GM21360 (cell line): ENCODE measurements at regions not wholly inside any gene's neighbourhood (a gene's known extent, or its start where the extent isn't known, plus 50 kb on each side); places are given as distances from the start of the nearest gene placed in this dataset.
"Not testable (repeated sequence)": the region's sequence is repeated elsewhere in the genome, so short reads cannot be mapped to it uniquely, and the experiment has no call there.

ENCODE experiments used
- ATAC-seq: cut with Tn5 transposase; IDR thresholded peaks from one replicate; pipeline ENCODE4 v1.9.1; 2021; ENCODE audit warnings: mild to moderate bottlenecking, moderate library complexity; ENCODE audit not compliant: unreplicated experiment

DNA sequence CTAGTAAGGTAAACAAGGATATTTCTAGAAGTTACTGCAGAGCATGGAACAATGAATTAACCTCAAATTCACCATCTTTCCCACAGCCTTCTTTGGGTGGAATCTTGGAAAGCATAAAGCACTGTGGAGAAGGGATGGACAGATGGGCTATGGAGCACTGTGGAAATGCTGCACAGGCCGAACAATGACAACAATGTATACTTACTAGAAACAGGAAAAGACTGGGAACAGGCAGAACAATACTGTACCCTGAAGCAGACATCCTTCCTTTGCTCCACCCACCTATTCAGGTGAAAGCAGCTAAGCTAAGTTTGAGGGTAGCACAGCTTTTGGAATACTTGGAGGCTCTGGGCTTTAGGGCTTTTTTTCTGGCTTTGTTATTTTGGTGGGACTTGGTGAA lies 250.6 kb upstream of the KLF8 start:
- ATAC-seq: no peak

DNA sequence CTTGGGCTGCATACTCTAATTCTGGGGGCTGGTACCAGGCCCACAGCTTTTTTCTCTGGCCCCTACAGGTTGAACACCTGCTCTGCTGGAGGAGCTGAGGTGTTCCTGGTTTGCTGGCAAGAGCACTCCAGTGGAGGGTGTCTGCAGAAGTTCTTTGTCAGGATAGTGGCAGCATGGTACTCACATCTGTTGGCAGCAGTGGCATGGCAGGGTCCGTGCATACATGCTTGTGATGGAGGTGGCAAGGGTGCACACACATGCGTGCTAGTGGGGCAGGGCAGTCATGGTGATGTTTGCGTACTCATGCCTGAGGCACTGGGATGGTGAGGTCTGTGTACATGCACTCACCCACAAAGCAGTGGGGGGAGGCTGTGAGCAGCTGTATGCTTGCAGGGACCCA lies 235.5 kb upstream of the KLF8 start:
- ATAC-seq: no peak

DNA sequence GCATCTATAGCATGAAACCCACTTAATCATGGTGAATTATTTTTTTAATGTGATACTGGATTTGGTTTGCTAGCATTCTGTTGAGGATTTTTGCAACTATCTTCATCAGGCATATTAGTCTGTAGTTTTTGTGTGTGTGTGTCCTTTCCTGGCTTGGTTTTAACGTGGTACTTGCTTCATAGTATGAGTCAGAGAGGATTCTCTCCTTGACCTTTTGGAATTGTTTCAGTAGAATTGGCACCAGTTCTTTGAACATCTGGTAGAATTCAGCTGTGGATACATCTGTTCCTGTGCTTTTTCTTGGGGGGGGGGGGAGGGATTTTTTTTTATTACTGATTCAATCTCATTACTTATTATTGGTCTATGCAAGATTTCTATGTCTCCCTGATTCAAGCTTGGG lies 232.0 kb upstream of the KLF8 start:
- ATAC-seq: no peak

DNA sequence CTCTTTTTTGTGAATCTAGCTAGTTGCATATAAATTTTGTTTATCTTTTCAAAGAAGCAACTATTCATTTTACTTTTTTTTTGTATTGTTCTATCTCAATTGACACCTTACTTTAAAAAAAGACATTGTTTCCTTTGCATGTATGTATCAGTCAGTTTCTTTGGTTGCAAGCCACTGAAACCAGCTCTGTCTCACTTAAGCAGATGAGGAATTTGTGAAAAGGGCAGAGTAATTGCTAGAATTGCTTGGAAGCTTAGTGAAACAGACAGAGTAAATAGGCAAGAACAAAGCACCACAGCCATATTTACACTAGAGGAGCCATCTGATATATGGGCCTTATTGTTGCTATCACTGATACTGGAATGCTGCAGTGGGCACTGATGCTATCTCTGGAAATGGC lies 231.4 kb upstream of the KLF8 start:
- ATAC-seq: no peak

DNA sequence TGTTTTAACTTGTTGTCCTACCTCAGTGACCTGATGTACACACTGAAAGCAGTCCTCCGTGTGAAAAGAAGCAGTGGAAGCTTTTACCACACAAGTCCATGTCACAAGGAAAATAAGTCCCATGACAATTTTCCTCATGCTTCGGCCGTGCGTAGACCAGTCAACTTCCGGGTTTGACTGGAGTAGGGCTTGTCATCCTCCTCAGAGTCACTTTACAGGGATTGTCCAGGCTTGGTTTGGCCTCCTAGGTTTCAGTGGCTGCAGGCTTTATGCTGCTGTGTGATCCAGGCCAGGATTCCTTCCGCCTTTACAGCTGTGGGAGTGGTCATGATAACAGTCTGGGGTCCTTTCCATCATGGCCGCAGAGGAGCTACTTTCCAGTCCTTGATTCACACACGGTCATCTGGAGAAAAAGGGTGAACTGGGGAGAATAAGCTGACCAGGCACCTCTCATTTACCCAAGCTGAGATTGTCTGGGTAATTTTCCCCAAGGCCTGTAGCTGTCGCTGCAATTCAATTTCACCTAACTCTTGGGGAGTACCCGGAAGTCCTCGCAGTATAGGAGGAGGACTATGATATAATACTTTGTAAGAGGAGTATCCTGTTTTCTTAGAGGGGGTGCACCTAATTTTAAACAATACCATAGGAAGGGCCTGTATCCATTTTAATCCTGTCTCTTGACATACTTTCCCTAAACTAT lies 206.1 kb upstream of the KLF8 start:
- no peak for ATAC-seq

DNA sequence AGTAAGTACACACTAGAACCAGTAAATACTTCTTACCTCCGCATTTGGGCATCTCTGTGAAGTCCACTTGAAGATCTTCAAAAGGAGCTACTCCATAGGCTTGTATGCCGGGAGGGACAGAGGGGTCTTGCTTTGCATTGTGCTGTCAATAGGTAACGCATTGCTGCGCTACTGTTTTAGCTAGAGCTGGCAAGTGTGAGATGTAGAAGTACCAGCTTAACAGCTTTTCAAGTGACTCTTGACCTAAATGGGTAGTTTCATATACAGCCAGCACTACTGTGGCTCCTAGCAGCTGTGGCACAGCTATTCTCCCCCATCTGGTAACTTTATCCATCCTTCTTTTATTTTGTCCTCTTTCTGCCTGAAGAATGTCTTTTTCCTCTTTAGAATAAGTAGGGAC lies 205.3 kb upstream of the KLF8 start:
- ATAC-seq: no peak

DNA sequence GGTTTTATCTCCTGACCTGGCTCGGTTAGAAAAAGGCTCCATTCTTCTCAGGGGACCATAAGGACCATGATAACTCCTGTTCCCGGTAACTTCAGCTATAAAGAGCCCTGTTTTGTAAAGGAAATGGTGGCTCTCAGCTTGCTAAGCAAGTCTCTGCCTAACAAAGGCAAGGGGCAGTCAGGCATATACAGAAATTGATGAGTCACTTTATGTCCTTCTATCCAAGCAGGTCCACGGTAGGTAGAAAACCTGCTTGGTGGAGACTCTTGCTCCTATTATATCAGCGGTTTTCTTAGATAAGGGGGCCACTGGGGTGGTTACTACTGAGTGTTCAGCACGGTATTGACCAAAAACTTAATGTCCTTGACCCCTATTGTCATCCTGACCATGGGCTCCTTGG lies 203.0 kb upstream of the KLF8 start:
- ATAC-seq: no peak

DNA sequence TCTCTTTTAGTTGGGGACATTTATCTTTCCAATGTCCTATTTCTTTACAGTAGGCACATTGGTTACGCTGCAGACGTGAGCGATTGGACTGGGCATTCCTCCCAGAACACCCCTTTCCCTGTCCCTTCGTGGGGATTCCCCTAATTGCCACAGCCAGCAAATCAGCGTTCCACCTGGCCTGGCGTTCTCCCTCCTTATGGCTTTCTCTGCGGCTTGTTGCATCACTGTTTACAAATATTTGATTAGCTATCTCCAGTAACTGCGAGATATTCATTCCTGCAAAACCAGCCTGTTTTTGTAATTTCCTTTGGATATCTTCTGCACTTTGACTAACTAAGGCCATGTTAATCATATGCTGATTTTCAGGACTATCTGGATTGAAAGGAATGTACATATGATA lies 202.5 kb upstream of the KLF8 start:
- ATAC-seq: no peak

DNA sequence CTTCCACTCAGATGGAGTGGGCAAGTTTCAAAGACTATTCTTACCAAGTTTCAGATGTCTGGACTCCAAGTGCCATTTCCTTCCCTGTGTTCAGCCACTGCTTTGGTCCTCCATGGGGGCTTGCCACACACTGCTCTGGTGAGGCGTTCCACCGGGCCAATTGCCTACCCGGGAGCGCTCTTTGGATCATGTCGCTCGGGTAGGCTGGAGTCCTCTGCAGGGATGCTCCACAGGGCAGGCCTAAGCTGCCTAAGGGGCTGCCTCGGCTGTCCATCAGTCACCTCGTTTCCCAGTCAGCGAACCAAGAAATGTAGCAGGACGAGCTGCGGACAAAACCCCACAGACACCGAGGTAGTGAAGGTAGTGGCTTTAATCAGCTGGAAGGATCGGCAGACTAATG lies 200.7 kb upstream of the KLF8 start:
- ATAC-seq: no peak

DNA sequence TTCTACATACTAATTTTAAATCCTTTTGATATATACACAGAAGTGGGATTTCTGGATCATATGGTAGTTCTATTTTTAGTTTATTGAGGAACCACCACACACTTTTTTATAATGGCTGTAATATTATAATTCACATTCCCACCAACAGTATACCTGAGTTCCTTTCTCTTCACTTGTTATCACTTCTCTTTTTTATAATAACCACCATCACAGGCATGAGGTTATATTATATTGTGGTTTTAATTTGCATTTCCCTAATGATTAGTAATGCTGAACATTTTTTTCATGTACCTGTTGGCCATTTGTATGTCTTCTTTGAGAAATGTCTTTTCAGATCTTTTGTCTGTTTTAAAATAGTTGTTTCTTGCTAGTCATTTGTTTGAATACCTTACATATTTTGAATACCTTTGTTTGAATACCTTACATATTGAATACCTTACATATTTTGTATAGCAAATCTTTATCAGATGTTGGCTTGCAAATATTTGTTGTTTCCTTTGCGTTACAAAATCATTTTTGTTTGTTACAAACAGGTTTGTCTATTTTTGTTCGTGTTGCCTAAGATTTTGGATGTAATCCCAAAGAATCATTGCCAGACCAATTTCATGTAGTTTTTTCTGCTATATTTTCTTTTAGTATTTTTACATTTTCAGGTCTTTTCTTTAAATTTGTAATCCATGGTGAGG lies 198.5 kb upstream of the KLF8 start:
- no peak for ATAC-seq

DNA sequence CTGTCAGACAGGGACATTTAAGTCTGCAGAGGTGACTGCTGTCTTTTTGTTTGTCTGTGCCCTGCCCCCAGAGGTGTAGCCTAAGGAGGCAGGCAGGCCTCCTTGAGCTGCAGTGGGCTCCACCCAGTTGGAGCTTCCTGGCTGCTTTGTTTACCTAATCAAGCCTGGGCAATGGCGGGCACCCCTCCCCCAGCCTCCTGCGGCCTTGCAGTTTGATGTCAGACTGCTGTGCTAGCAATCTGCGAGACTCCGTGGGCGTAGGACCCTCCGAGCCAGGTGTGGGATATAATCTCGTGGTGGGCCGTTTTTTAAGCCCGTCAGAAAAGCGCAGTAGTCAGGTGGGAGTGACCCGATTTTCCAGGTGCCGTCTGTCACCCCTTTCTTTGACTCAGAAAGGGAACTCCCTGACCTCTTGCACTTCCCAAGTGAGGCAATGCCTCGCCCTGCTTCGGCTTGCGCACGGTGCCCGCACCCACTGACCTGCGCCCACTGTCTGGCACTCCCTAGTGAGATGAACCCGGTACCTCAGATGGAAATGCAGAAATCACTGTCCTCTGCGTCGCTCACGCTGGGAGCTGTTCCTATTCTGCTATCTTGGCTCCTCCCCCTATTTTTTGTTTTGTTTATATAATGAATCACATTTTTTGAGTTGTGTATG lies 179.4 kb upstream of the KLF8 start:
- ATAC-seq: not testable (repeated sequence)

DNA sequence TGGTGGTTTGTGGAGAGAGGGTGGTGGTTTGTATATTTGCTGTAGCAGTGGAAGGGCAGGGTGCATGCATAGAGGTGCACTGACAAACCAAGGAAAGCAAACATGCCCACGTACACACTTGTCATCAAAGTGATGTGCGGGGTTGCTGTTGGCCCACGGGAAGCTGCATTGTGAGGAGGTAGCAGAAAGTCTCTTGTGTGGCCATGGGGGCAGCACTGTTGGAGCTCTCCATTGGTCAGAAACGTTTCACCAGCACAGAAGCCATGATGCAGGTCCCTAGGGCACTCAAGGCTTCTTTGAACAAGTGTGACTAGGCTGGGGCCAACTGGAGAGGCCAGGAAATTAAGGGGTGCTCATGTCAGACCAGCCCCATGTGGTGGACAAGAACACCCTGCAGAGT lies 174.8 kb upstream of the KLF8 start:
- ATAC-seq: no peak

DNA sequence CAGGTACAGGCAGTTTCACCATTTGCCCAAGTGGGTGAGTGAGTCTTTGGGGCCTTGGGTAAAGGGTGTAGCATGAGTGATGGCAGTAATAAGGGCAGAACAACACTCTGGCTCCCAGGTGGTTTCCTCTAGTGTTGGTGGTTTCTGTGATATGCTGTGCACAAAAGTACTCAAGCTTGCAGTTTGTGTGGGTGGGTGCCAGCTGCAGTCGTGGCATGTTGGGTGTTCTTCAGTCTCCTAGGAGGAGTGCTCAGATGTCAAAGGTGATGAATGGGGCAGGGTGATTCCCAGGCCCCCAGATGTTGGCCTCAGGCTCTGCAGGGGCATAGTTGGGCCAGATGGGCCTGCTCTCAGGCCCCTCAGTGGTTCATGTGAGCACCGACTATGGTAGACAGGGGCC lies 166.1 kb upstream of the KLF8 start:
- peak; percentile 48 for ATAC-seq

DNA sequence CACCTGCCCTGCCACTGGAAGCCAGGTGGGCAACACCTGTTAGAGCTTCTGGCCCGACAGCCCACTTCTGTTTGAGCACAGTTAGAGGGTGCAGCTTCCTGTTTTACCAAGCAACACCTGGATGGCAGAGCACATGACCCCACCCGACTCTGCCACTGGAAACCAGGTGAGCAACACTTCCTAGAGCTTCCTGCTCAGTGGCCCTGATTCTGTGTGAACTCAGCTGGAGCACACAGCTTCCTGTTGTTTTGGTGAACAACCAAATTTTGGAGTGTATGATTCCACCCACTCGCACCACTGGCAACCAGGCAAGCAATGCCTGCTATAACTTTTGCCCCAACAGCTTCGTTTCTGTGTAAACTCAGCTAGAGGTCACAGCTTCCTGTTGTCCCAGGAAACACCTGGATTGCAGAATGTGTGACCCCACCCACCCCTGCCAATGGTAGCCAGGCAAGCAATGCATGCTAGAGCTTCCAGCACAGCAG lies 163.8 kb upstream of the KLF8 start:
- no peak for ATAC-seq

DNA sequence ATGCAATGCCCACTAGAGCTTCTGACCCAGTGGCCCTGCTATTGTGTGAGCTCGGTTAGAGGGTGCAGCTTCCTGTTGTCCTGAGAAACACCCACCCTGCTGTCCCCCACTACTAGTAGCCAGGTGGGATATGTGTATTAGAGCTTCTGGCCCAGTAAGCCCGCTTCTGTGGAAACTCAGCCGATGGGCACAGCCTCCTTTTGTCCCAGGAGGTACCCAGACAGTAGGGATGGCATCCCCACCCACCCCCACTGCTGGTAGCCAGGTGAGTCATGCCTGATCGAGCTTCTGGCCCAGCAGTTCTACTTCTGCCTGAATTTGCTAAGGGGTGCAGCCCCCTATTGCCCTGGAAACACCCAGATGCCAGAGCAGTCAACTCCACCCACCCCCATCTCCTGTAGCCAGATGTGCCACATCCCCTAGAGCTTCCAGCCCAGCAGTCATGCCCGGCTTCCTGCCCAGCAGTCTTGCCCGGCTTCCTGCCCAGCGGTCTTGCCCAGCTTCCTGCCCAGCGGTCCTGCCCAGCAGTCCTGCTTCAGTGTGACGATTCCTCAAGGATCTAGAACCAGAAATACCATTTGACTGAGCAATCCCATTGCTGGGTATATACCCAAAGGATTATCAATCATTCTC lies 162.7 kb upstream of the KLF8 start:
- ATAC-seq: no peak

DNA sequence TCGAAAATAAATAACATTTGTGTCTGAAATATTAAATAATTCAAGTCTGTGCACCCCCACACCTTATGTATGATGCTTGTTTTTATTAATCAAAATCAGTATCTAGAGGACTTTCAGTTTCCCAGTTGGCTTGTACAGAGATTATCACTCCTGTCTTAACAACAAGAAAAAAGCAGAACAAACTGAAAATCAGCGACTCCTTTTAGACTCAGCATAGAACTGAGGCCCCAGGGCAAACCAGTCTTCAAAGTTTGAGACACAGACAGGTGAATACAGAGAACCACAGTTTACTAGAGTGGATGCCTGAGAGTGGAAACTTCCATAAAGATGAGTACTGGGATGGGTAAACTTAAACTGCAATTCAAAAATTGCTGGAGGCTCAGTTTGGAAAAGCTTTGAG lies 142.8 kb upstream of the KLF8 start:
- no peak for ATAC-seq

DNA sequence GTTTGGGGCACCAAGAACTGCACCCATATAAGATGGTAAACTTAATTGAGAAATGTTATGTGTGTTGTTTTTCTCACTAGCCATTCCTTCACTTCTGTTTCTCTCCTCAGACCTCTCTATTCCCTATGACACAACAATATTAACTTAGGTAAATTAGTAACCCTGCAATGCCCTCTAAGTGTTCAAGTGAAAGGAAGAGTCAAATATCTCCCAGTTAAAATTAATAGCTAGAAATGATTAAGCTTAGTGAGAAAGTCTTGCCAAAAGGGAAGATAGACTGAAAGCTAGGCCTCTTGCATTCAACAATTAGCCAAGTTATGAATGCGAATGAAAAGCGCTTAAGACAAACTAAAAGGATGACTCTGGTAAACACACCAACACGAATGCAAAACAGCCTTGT lies 132.9 kb upstream of the KLF8 start:
- ATAC-seq: no peak

DNA sequence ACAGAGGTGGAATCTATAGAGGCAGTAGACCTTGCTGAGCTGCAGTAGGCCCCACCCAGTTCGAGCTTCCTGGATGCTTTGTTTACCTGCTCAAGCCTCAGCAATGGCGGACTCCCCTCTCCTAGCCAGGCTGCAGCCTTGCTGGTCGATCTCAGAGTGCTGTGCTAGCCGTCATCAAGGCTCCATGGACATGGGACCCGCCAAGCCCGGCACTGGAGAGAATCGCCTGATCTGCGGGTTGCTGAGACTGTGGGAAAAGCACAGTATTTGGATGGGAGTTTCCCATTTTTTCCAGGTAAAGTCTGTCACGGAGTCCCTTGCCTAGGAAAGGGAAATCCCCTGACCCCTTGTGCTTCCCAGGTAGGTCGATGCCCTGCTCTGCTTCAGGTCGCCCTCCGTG lies 124.8 kb upstream of the KLF8 start:
- no peak for ATAC-seq

DNA sequence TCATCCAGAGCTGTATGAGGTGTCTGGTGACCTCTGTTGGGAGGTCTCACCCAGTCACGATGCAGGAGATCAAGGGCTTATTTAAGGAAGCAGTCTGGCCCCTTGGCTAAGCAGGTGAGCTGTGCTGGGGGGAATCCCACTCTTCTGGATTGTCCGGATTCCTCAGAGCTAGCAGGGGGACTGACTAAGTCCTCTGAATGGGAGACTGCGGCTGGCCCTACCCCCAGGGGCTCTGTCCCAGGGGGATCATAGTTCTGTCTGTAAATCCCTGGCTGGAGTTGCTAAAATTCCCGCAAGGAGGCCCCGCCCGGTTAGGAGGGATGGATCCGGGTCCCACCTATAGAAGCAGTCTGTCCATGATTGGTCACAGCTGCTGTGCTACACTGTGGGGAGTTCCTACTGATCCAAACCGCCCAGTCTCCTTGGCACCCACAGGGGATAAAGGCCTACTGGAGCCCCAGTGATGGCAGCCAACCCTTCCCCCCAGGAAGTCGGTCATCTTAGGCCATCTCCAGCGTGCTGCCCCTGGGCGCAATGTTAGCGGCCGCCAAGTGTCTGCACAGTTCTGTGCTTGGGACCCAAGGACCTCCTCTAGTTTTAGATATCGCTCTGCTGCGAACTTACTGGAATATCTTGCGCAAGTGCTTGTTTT lies 118.2 kb upstream of the KLF8 start:
- ATAC-seq: no peak

DNA sequence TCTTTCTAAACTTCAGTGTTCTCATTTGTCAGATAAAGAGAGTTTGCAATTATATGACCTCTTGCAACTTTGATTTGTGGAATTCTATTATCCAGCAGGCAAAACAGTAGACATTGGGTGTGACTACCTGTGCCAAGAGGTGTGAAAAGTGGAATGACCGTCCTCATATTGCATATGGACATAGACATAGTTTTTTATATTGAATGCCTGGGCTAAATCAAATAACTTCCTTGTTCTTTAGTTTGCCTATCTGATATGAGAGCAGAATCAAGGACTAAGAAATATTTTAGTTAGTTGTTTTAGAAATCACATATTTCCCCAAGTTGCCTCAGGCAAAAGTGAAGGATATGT lies 117.7 kb upstream of the KLF8 start:
- no peak for ATAC-seq

DNA sequence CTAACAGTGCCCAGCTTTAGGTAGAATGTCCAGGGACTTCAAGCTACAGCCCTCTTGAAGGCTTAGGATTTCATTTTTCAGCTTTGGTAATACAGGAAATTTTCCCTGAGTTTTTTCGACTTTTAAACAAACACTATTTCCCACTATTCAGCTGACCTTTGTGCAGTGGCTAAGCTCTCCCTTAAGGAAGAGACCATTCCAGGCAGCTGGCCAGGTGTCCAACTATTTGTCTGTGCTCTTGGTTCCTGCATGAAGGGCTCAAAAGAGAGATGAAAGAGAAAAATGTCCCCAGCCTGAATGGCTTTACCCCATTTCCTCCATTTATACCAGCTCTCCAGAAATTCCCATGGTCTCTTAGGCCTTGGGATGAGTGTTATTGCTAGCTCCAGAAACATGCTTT lies 111.9 kb upstream of the KLF8 start:
- no peak for ATAC-seq
